H1 (cell line): ENCODE measurements at regions not wholly inside any gene's neighbourhood (a gene's known extent, or its start where the extent isn't known, plus 50 kb on each side); places are given as distances from the start of the nearest gene placed in this dataset.

ENCODE experiments used
- CTCF ChIA-PET: fragments of 300-600 bp; sonication (Branson Sonifier 250); formaldehyde crosslinking; loops from one replicate; lab custom pipeline; 2021; ENCODE audit not compliant: partially characterized antibody; lab: Charles Lee
- POLR2A ChIA-PET: fragments of 300-600 bp; sonication (Branson Sonifier 250); formaldehyde crosslinking; loops from one replicate; lab custom pipeline; 2021; ENCODE audit warnings: inconsistent platforms; ENCODE audit not compliant: partially characterized antibody; lab: Charles Lee
- DNase-seq, 2 experiments: peaks; one replicate each; pipeline versions ENCODE4 v3.0.0 to v3.0.0-alpha.2; 2010 to 2022; ENCODE audit warnings: low spot score in 2 of 2, low read depth in 1 of 2, mixed read lengths in 1 of 2
- FAIRE-seq: peaks from 2 replicates; lab custom pipeline; 2011; peaks lifted over from hg19 to GRCh38; lab: Jason Lieb, UNC
- H2AFZ ChIP-seq: 2 replicates; pipeline ENCODE4 v1.8.1; 2012; ENCODE audit warnings: low read length, inconsistent platforms
- H2AK5ac ChIP-seq: 2 replicates; pipeline ENCODE4 v1.6.1; 2013; ENCODE audit warnings: low read depth, low read length
- H2BK120ac ChIP-seq: replicated peaks from 2 replicates; pipeline ENCODE3; 2013; ENCODE audit warnings: low read depth, low read length, inconsistent platforms
- H2BK12ac ChIP-seq: 2 replicates; pipeline ENCODE4 v1.6.1; 2013; ENCODE audit warnings: low read depth, low read length
- H2BK15ac ChIP-seq: 2 replicates; pipeline ENCODE4 v1.6.1; 2013; ENCODE audit warnings: low read length
- H2BK20ac ChIP-seq: 2 replicates; pipeline ENCODE4 v1.6.1; 2013; ENCODE audit warnings: low read length
- H2BK5ac ChIP-seq: 2 replicates; pipeline ENCODE4 v1.6.1; 2013; ENCODE audit warnings: low read depth, low read length
- H3K14ac ChIP-seq: 2 replicates; pipeline ENCODE4 v1.6.1; 2013; ENCODE audit warnings: inconsistent platforms; ENCODE audit not compliant: insufficient read length
- H3K18ac ChIP-seq: 2 replicates; pipeline ENCODE4 v1.6.1; 2013; ENCODE audit warnings: low read length; ENCODE audit errors: extremely low read depth
- H3K23ac ChIP-seq: 2 replicates; pipeline ENCODE4 v1.6.1; 2013; ENCODE audit warnings: inconsistent platforms; ENCODE audit not compliant: insufficient read length
- H3K23me2 ChIP-seq: 2 replicates; pipeline ENCODE4 v1.6.1; 2013; ENCODE audit warnings: low read depth, low read length
- H3K27ac ChIP-seq: 2 replicates; pipeline ENCODE4 v1.6.1; 2011; ENCODE audit warnings: low read depth, low read length, inconsistent platforms
- H3K27me3 ChIP-seq, 4 experiments: replicated peaks in 1 of 4; 1 replicate in 1 of 4; 2 replicates in 3 of 4; pipeline versions ENCODE4 v1.6.1 to v1.8.1; 2011 to 2013; ENCODE audit warnings: low read length in 3 of 4, mild to moderate bottlenecking in 3 of 4, inconsistent platforms in 2 of 4, mixed read lengths in 2 of 4, moderate library complexity in 1 of 4; ENCODE audit not compliant: control insufficient read depth in 3 of 4, insufficient read depth in 3 of 4; ENCODE audit errors: extremely low read depth in 1 of 4
- H3K36me3 ChIP-seq, 4 experiments: 2 replicates each; pipeline versions ENCODE4 v1.6.1 to v1.8.1; 2011 to 2013; ENCODE audit warnings: mild to moderate bottlenecking in 4 of 4, low read length in 3 of 4, moderate library complexity in 2 of 4, control low read depth in 1 of 4, inconsistent platforms in 1 of 4; ENCODE audit not compliant: insufficient read depth in 4 of 4, control insufficient read depth in 2 of 4
- H3K4ac ChIP-seq: replicated peaks from 2 replicates; pipeline ENCODE3; 2013; ENCODE audit warnings: low read length, low read depth, mixed read lengths, inconsistent platforms; ENCODE audit not compliant: insufficient read length
- H3K4me1 ChIP-seq, 4 experiments: replicated peaks in 1 of 4; 1 replicate in 1 of 4; 2 replicates in 3 of 4; pipeline versions ENCODE4 v1.6.1 to v1.8.1; 2011 to 2013; ENCODE audit warnings: low read length in 3 of 4, inconsistent platforms in 2 of 4, mixed read lengths in 1 of 4; ENCODE audit not compliant: insufficient read depth in 4 of 4, control insufficient read depth in 3 of 4
- H3K4me2 ChIP-seq, 2 experiments: 2 replicates each; pipeline versions ENCODE4 v1.6.1 to v1.8.1; 2011 to 2013; ENCODE audit warnings: low read depth in 2 of 2, low read length in 2 of 2, control low read depth in 1 of 2, inconsistent platforms in 1 of 2, mild to moderate bottlenecking in 1 of 2; ENCODE audit not compliant: insufficient read depth in 1 of 2
- H3K4me3 ChIP-seq, 4 experiments: fragments of 200-600, 300-600 bp in 1 of 4; sonication (generic), shearing (Covaris generic), sonication (Bioruptor Twin) in 1 of 4; 2 replicates each; pipeline versions ENCODE4 v1.5.1 to v1.8.1; 2011 to 2016; ENCODE audit warnings: low read length in 4 of 4, low read depth in 3 of 4, control low read depth in 2 of 4, inconsistent platforms in 2 of 4, mild to moderate bottlenecking in 2 of 4, mixed read lengths in 1 of 4, moderate library complexity in 1 of 4; ENCODE audit not compliant: insufficient read depth in 2 of 4; ENCODE audit errors: extremely low read depth in 1 of 4
- H3K56ac ChIP-seq: replicated peaks from 2 replicates; pipeline ENCODE3; 2013; ENCODE audit warnings: low read depth, mild to moderate bottlenecking, mixed read lengths, low read length, inconsistent platforms; ENCODE audit not compliant: insufficient read length
- H3K79me1 ChIP-seq: 2 replicates; pipeline ENCODE4 v1.6.1; 2013; ENCODE audit warnings: low read depth, low read length, control low read depth
- H3K79me2 ChIP-seq, 2 experiments: 2 replicates each; pipeline versions ENCODE4 v1.6.1 to v1.8.1; 2012 to 2013; ENCODE audit warnings: low read length in 2 of 2, mild to moderate bottlenecking in 2 of 2, inconsistent platforms in 1 of 2; ENCODE audit not compliant: insufficient read depth in 2 of 2, control insufficient read depth in 1 of 2
- H3K9ac ChIP-seq, 4 experiments: replicated peaks in 1 of 4; 1 replicate in 1 of 4; 2 replicates in 3 of 4; pipeline versions ENCODE4 v1.6.1 to v1.8.1; 2011 to 2013; ENCODE audit warnings: low read depth in 3 of 4, low read length in 3 of 4, control low read depth in 2 of 4, mild to moderate bottlenecking in 2 of 4, moderate library complexity in 2 of 4, inconsistent platforms in 1 of 4; ENCODE audit errors: extremely low read depth in 1 of 4
- H3K9me3 ChIP-seq, 2 experiments: 2 replicates each; pipeline versions ENCODE4 v1.6.1 to v1.8.1; 2012 to 2013; ENCODE audit warnings: mild to moderate bottlenecking in 2 of 2, moderate library complexity in 2 of 2, control low read depth in 1 of 2, inconsistent platforms in 1 of 2, low read depth in 1 of 2, low read length in 1 of 2, mixed read lengths in 1 of 2; ENCODE audit not compliant: insufficient read depth in 2 of 2
- H4K20me1 ChIP-seq, 2 experiments: replicated peaks in 1 of 2; 2 replicates each; pipeline versions ENCODE3 to v1.8.1; 2011 to 2013; ENCODE audit warnings: inconsistent platforms in 2 of 2, low read length in 2 of 2, mild to moderate bottlenecking in 1 of 2; ENCODE audit not compliant: insufficient read depth in 2 of 2, control insufficient read depth in 1 of 2
- H4K5ac ChIP-seq: 2 replicates; pipeline ENCODE4 v1.6.1; 2013; ENCODE audit warnings: low read length, low read depth, mixed read lengths, inconsistent platforms; ENCODE audit not compliant: insufficient read length
- H4K8ac ChIP-seq: 2 replicates; pipeline ENCODE4 v1.8.0; 2013; ENCODE audit warnings: mild to moderate bottlenecking, moderate library complexity, low read length, inconsistent platforms; ENCODE audit not compliant: insufficient read depth; ENCODE audit errors: extremely low read depth
- H4K91ac ChIP-seq: replicated peaks from 2 replicates; pipeline ENCODE3; 2013; ENCODE audit warnings: low read length, mixed read lengths, inconsistent platforms; ENCODE audit not compliant: insufficient read length
- CEBPB ChIP-seq: IDR thresholded peaks from 2 replicates; pipeline ENCODE4 v1.6.1; 2012; ENCODE audit warnings: low read depth, low read length
- MAX ChIP-seq: IDR thresholded peaks from 2 replicates; pipeline ENCODE4 v1.6.1; 2012; ENCODE audit warnings: inconsistent platforms
- TEAD4 ChIP-seq: IDR thresholded peaks from 2 replicates; pipeline ENCODE4 v1.6.1; 2012; ENCODE audit warnings: low read depth, low read length, inconsistent platforms, mixed read lengths
- WGBS, 2 experiments: shearing (Covaris generic) in 1 of 2; methylation state at CpG; one replicate each; pipeline versions ENCODE4 v1.1.6 to v1.1.7; 2013 to 2015; ENCODE audit warnings: low lambda C conversion rate in 2 of 2, mixed read lengths in 2 of 2, inconsistent platforms in 1 of 2, low coverage in 1 of 2, missing lambda C conversion rate in 1 of 2; ENCODE audit not compliant: insufficient replicate concordance in 2 of 2, insufficient coverage in 1 of 2, insufficient read length in 1 of 2; ENCODE audit errors: extremely low coverage in 1 of 2, missing lambda C conversion rate in 1 of 2; 5-methylcytosine and 5-hydroxymethylcytosine counted together

- Histone ChIP-seq H4K5ac (no peak overlapping the region), H2BK120ac (no peak overlapping the region), H3K4me2 (peak overlapping the region; percentile 24 to 48; a peak in 2 of 4 replicates), H3K27me3 (no peaks in the 10 kb centered on the region), H3K4me3 (no peak overlapping the region), H4K20me1 (no peaks in the 10 kb centered on the region), H4K91ac (no peak overlapping the region), H3K23ac (no peak overlapping the region), H3K9ac (peak overlapping the region in 1 of 4 experiments; percentile 37; a peak in 1 of 7 replicates), H3K18ac (no peak overlapping the region), H4K8ac (no peak overlapping the region), H2BK15ac (no peak overlapping the region), H2BK12ac (no peak overlapping the region), H2BK20ac (no peak overlapping the region), H3K4me1 (peaks cover 0 to 5% (median 2%) of the 10 kb centered on the region in 4 experiments; a peak in 3 of 7 replicates), H2BK5ac (no peak overlapping the region; the same call in 1 of the 2 replicates), H3K27ac (no peak overlapping the region), H3K36me3 (no peaks in the 10 kb centered on the region), H3K79me2 (peaks cover 0 to 47% of the 10 kb centered on the region in 2 experiments; a peak in 2 of 4 replicates), H3K56ac (no peak overlapping the region), H3K9me3 (no peaks in the 10 kb centered on the region), H2AFZ (no peak overlapping the region), H3K4ac (no peak overlapping the region), H3K23me2 (peaks cover 6% of the 10 kb centered on the region; the same call in 1 of the 2 replicates), H3K79me1 (peaks cover 4% of the 10 kb centered on the region), H2AK5ac (no peak overlapping the region), H3K14ac (no peak overlapping the region)
- DNase-seq, result no peak
- 54% methylated on average over 2 of the region's 2 CpGs; no CpG with 5 or more reads in 1 of the 2 experiments for WGBS, 2 experiments
- peak; percentile 55 for FAIRE-seq
- CTCF ChIA-PET, result interaction anchor here (0.9 to 1.3 kb wide), 2 partner anchors 9 to 20 kb away, joined by 3 to 4 read pairs; no protein-coding TSS in a partner anchor
- POLR2A ChIA-PET, result interaction anchor here (1.4 to 1.8 kb wide), 2 partner anchors 9 to 241 kb away, joined by 4 read pairs; no protein-coding TSS in a partner anchor
- TF ChIP-seq CEBPB (peak; percentile 11; the same call in 1 of the 2 replicates), MAX (no peak), TEAD4 (peak; percentile 70; the same call in 1 of the 2 replicates)
Observed at GRCh38 chr6:21922086-21922485, 328.5 kb downstream of the SOX4 start.
